CD14-positive monocyte (primary cell): ENCODE measurements at regions not wholly inside any gene's neighbourhood (a gene's known extent, or its start where the extent isn't known, plus 50 kb on each side); places are given as distances from the start of the nearest gene placed in this dataset.

Source experiments
- DNase-seq, 3 donors: peaks; one replicate each; pipeline ENCODE4 v3.0.0-alpha.2; 2011 to 2022
- H2AFZ ChIP-seq: 2 replicates; pipeline ENCODE4 v1.6.0; 2012; ENCODE audit warnings: mild to moderate bottlenecking, low read depth, low read length, inconsistent platforms; ENCODE audit not compliant: insufficient read depth, poor library complexity, severe bottlenecking
- H3K27ac ChIP-seq, 2 donors: 1 replicate in 1 of 2; 2 replicates in 1 of 2; pipeline ENCODE4 v1.5.1; 2012 to 2013; ENCODE audit warnings: low read length in 2 of 2, control low read depth in 1 of 2, inconsistent platforms in 1 of 2, low read depth in 1 of 2, mild to moderate bottlenecking in 1 of 2
- H3K27me3 ChIP-seq, 2 donors: one replicate each; pipeline versions ENCODE4 v1.6.0 to v1.6.1; 2011 to 2013; ENCODE audit warnings: low read length in 2 of 2; ENCODE audit not compliant: control insufficient read depth in 2 of 2, insufficient read depth in 2 of 2
- H3K36me3 ChIP-seq, 2 donors: replicated peaks in 1 of 2; 1 replicate in 1 of 2; 2 replicates in 1 of 2; pipeline versions ENCODE4 v1.5.1 to v1.6.1; 2012 to 2013; ENCODE audit warnings: low read length in 2 of 2, control low read depth in 1 of 2, inconsistent platforms in 1 of 2, mild to moderate bottlenecking in 1 of 2; ENCODE audit not compliant: insufficient read depth in 2 of 2, control insufficient read depth in 1 of 2
- H3K4me1 ChIP-seq, 2 donors: 1 replicate in 1 of 2; 2 replicates in 1 of 2; pipeline versions ENCODE4 v1.5.1 to v1.6.1; 2012 to 2013; ENCODE audit warnings: low read length in 2 of 2, control low read depth in 1 of 2, inconsistent platforms in 1 of 2, mild to moderate bottlenecking in 1 of 2, moderate library complexity in 1 of 2; ENCODE audit not compliant: insufficient read depth in 2 of 2, control insufficient read depth in 1 of 2
- H3K4me2 ChIP-seq: replicated peaks from 2 replicates; pipeline ENCODE3; 2012; ENCODE audit warnings: low read length, moderate library complexity, mild to moderate bottlenecking; ENCODE audit not compliant: poor library complexity, severe bottlenecking; ENCODE audit errors: extremely low read depth
- H3K4me3 ChIP-seq, 3 experiments: fragments of 200-600 bp in 1 of 3; sonication (generic) in 1 of 3; replicated peaks in 1 of 3; 1 replicate in 2 of 3; 2 replicates in 1 of 3; pipeline ENCODE4 v1.5.1; 2011 to 2013; ENCODE audit warnings: low read length in 3 of 3, mild to moderate bottlenecking in 3 of 3, control low read depth in 2 of 3, low read depth in 2 of 3, inconsistent platforms in 1 of 3, moderate library complexity in 1 of 3
- H3K79me2 ChIP-seq: 2 replicates; pipeline ENCODE4 v1.6.0; 2012; ENCODE audit warnings: mild to moderate bottlenecking, control low read depth, inconsistent platforms, low read length, moderate library complexity; ENCODE audit not compliant: insufficient read depth
- H3K9ac ChIP-seq: 2 replicates; pipeline ENCODE4 v1.6.0; 2017; ENCODE audit warnings: low read length, mild to moderate bottlenecking; ENCODE audit not compliant: insufficient read depth, poor library complexity, severe bottlenecking
- H3K9me3 ChIP-seq, 2 donors: replicated peaks in 1 of 2; 1 replicate in 1 of 2; 2 replicates in 1 of 2; pipeline versions ENCODE4 v1.5.1 to v1.6.1; 2012 to 2013; ENCODE audit warnings: low read length in 2 of 2, control low read depth in 1 of 2; ENCODE audit not compliant: control insufficient read depth in 1 of 2, insufficient read depth in 1 of 2
- H4K20me1 ChIP-seq: 2 replicates; pipeline ENCODE4 v1.6.0; 2012; ENCODE audit warnings: mild to moderate bottlenecking, low read length, control low read depth, moderate library complexity; ENCODE audit not compliant: insufficient read depth
- H3K27ac Mint-ChIP-seq, 7 donors: one replicate each; pipeline ENCODE4 v1.8.0; 2020; ENCODE audit warnings: mild to moderate bottlenecking in 7 of 7, mixed read lengths in 7 of 7, moderate library complexity in 6 of 7, inconsistent platforms in 2 of 7
- H3K27me3 Mint-ChIP-seq, 3 donors: one replicate each; pipeline ENCODE4 v1.8.0; 2021 to 2022; ENCODE audit warnings: low read depth in 3 of 3, mild to moderate bottlenecking in 3 of 3, mixed read lengths in 3 of 3, moderate library complexity in 3 of 3, inconsistent platforms in 1 of 3
- H3K36me3 Mint-ChIP-seq, 2 donors: one replicate each; pipeline ENCODE4 v1.8.0; 2020; ENCODE audit warnings: mixed read lengths in 2 of 2, inconsistent platforms in 1 of 2, mild to moderate bottlenecking in 1 of 2
- H3K4me1 Mint-ChIP-seq: one replicate; pipeline ENCODE4 v1.8.0; 2020; ENCODE audit warnings: mild to moderate bottlenecking, mixed read lengths
- H3K4me3 Mint-ChIP-seq, 2 donors: one replicate each; pipeline ENCODE4 v1.8.0; 2020; ENCODE audit warnings: mild to moderate bottlenecking in 2 of 2, mixed read lengths in 2 of 2, moderate library complexity in 1 of 2
- H3K9me3 Mint-ChIP-seq, 7 donors: one replicate each; pipeline ENCODE4 v1.8.0; 2020 to 2022; ENCODE audit warnings: mixed read lengths in 7 of 7, mild to moderate bottlenecking in 6 of 7, moderate library complexity in 6 of 7, inconsistent platforms in 2 of 7
- CTCF ChIP-seq: fragments of 200-600 bp; IDR thresholded peaks from one replicate; pipeline ENCODE4 v1.8.0; 2022; ENCODE audit warnings: antibody characterized with exemption, mild to moderate bottlenecking
- WGBS: methylation state at CpG from one replicate; pipeline ENCODE4 v1.1.5; 2013; ENCODE audit warnings: missing lambda C conversion rate; ENCODE audit not compliant: insufficient coverage; 5-methylcytosine and 5-hydroxymethylcytosine counted together
- intact Hi-C, 2 donors: fragments of 100-400 bp; cut with micrococcal nuclease; formaldehyde crosslinking; loops; one replicate each; pipeline versions ENCODE4 v1.15.0 to v1.15.1; 2023

DNA sequence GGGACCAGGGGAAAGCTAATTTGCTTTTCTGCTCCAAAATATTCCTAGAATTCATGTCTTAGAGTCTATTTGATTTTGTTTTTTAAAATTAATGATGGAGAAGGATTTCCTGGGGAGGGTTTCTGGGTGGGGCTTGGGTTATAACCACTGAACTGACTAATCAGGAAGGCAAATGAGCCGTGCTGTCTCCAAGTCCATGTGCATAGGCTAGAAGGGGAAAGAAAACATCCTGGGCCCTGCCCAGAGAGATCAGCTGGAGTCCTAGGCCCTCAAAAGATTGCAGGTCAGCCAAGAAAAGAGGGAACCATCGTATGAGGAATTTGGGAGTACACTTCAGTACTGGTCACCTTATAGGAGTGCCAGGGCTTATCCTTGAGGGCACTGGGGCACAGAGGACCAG, 480.2 kb upstream of the CELF4 start:
- intact Hi-C loops: no loop called here
- Histone ChIP-seq H3K27ac (no peak overlapping the region), H3K9me3 (peaks cover 0 to 3% of the 10 kb centered on the region in 2 donors), H3K4me3 (no peak overlapping the region), H2AFZ (no peak overlapping the region), H3K9ac (no peak overlapping the region), H3K4me2 (no peak overlapping the region), H3K79me2 (no peaks in the 10 kb centered on the region), H3K36me3 (no peaks in the 10 kb centered on the region), H3K4me1 (no peaks in the 10 kb centered on the region), H4K20me1 (no peaks in the 10 kb centered on the region), H3K27me3 (no peaks in the 10 kb centered on the region)
- no peak for DNase-seq
- no peaks in the 10 kb centered on the region for H3K4me1 Mint-ChIP-seq
- no peak overlapping the region for H3K4me3 Mint-ChIP-seq
- H3K27me3 Mint-ChIP-seq: no peaks in the 10 kb centered on the region
- TF ChIP-seq CTCF: no peak
- no peak overlapping the region for H3K27ac Mint-ChIP-seq
- H3K36me3 Mint-ChIP-seq: no peaks in the 10 kb centered on the region
- H3K9me3 Mint-ChIP-seq: peaks cover 0 to 10% (median 3%) of the 10 kb centered on the region in 7 donors
- WGBS: 93% methylated on average over 2 of the region's 2 CpGs

DNA sequence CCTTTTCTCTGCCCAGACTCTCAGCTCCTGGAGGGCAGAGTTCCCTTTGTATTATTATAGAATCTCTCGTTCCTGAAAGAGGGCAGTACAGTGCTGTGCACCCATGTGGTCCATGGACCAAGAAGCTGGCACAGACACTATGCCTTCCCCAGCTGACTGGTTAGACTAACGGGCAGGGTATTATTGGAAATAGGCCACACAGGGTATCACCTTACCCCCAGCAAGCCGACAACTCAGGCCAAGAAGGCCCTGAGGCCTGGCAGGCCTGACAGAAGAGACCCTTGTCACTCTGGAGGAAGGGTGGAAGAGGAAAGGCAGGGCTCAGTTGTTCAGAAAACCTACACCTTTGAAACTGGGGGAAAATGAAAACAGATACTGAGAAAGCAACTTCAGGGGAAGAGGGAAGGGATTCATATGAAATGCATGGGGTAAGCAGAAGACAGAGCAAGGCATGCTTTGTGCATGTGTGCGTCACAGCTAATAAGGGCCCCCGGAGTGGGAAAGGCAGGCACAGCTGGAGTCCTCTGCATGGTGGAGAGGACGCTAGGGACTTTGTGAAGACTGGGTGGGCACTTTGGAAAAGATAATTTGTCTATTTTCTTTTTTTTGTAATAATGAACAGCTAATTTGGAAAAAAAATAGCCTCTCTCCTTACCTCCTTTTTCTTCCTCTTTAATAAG, 476.8 kb upstream of the CELF4 start:
- no peak overlapping the region for H3K9ac ChIP-seq
- H4K20me1 ChIP-seq: no peaks in the 10 kb centered on the region
- no peaks in the 10 kb centered on the region for H3K79me2 ChIP-seq
- intact Hi-C loops: no loop called here
- H3K27me3 ChIP-seq: no peaks in the 10 kb centered on the region
- WGBS: 100% methylated on average over 2 of the region's 6 CpGs
- no peak for TF ChIP-seq CTCF
- no peak overlapping the region for H3K4me3 ChIP-seq
- Mint-ChIP-seq H3K27ac (no peak overlapping the region), H3K9me3 (peaks cover 1 to 8% (median 3%) of the 10 kb centered on the region in 7 donors), H3K4me3 (no peak overlapping the region), H3K36me3 (no peaks in the 10 kb centered on the region), H3K27me3 (no peaks in the 10 kb centered on the region), H3K4me1 (no peaks in the 10 kb centered on the region)
- DNase-seq: no peak
- H3K36me3 ChIP-seq: no peaks in the 10 kb centered on the region
- no peak overlapping the region for H3K27ac ChIP-seq
- no peak overlapping the region for H3K4me2 ChIP-seq
- no peaks in the 10 kb centered on the region for H3K4me1 ChIP-seq
- H3K9me3 ChIP-seq: peaks cover 0 to 3% of the 10 kb centered on the region in 2 donors
- H2AFZ ChIP-seq: no peak overlapping the region
